GM12875 (cell line): ENCODE measurements at regions not wholly inside any gene's neighbourhood (a gene's known extent, or its start where the extent isn't known, plus 50 kb on each side); places are given as distances from the start of the nearest gene placed in this dataset.

Experiments
- H3K4me3 ChIP-seq: one replicate; pipeline ENCODE4 v1.5.1; 2011; ENCODE audit warnings: low read depth, low read length, control low read depth
- CTCF ChIP-seq: IDR thresholded peaks from 2 replicates; pipeline ENCODE4 v1.5.1; 2011; ENCODE audit warnings: low read depth, mild to moderate bottlenecking, control low read depth, inconsistent platforms, low read length, moderate library complexity, borderline replicate concordance; ENCODE audit not compliant: insufficient read depth

- no peak for TF ChIP-seq CTCF
- no peak overlapping the region for H3K4me3 ChIP-seq
Measured at GRCh38 chr9:20291201-20291600, 331.1 kb downstream of the MLLT3 start.

- no peak for TF ChIP-seq CTCF
- no peak overlapping the region for H3K4me3 ChIP-seq
Measured at GRCh38 chr9:20290257-20290656, 332.0 kb downstream of the MLLT3 start.

GRCh38 chr9:20289423-20290010, 332.8 kb downstream of the MLLT3 start:
- no peak for TF ChIP-seq CTCF
- H3K4me3 ChIP-seq = no peak overlapping the region

- no peak for TF ChIP-seq CTCF
- H3K4me3 ChIP-seq = no peak overlapping the region
Measured at GRCh38 chr9:20286969-20287368, 335.3 kb downstream of the MLLT3 start.

- H3K4me3 ChIP-seq = no peak overlapping the region
- no peak for TF ChIP-seq CTCF
Measured at GRCh38 chr9:20286154-20286700, 336.1 kb downstream of the MLLT3 start.

- no peak overlapping the region for H3K4me3 ChIP-seq
- TF ChIP-seq CTCF = no peak
Measured at GRCh38 chr9:20284601-20285289, 337.6 kb downstream of the MLLT3 start.

- H3K4me3 ChIP-seq = no peak overlapping the region
- TF ChIP-seq CTCF = no peak
Measured at GRCh38 chr9:20280330-20280729, 342.0 kb downstream of the MLLT3 start.
